Endothelial cell of umbilical vein (primary cell): ENCODE measurements at regions not wholly inside any gene's neighbourhood (a gene's known extent, or its start where the extent isn't known, plus 50 kb on each side); places are given as distances from the start of the nearest gene placed in this dataset.

ENCODE experiments used
- CTCF ChIP-seq, 2 donors: IDR thresholded peaks; 1 replicate in 1 of 2; 2 replicates in 1 of 2; pipeline ENCODE4 v1.5.1; 2011; ENCODE audit warnings: low read length in 2 of 2, mild to moderate bottlenecking in 2 of 2, moderate library complexity in 2 of 2, control low read depth in 1 of 2, inconsistent platforms in 1 of 2, low read depth in 1 of 2; ENCODE audit not compliant: insufficient read depth in 1 of 2; ENCODE audit errors: extremely low read depth in 1 of 2
- EZH2 ChIP-seq: IDR thresholded peaks from 2 replicates; pipeline ENCODE4 v1.6.1; 2012; ENCODE audit warnings: borderline replicate concordance, low read depth, mild to moderate bottlenecking, moderate library complexity, low read length, inconsistent platforms; ENCODE audit not compliant: severe bottlenecking
- FOS ChIP-seq: IDR thresholded peaks from 2 replicates; pipeline ENCODE4 v1.6.1; 2011; ENCODE audit warnings: mild to moderate bottlenecking, low read length, moderate library complexity, borderline replicate concordance; ENCODE audit not compliant: insufficient read depth
- GATA2 ChIP-seq: IDR thresholded peaks from 2 replicates; pipeline ENCODE4 v1.7.0; 2011; ENCODE audit warnings: low read depth, mild to moderate bottlenecking, moderate library complexity, mixed read lengths, low read length; ENCODE audit not compliant: insufficient read length, insufficient read depth
- JUN ChIP-seq: IDR thresholded peaks from 2 replicates; pipeline ENCODE4 v1.6.1; 2011; ENCODE audit warnings: borderline replicate concordance, low read depth; ENCODE audit not compliant: insufficient read length, insufficient read depth
- POLR2A ChIP-seq: IDR thresholded peaks from 2 replicates; pipeline ENCODE4 v1.6.1; 2012; ENCODE audit warnings: low read depth, mild to moderate bottlenecking, control low read depth, low read length
- POLR2AphosphoS5 ChIP-seq: IDR thresholded peaks from 2 replicates; pipeline ENCODE4 v1.6.1; 2012; ENCODE audit warnings: low read depth, mild to moderate bottlenecking, control low read depth, low read length, moderate library complexity; ENCODE audit not compliant: insufficient read depth

- TF ChIP-seq POLR2AphosphoS5 (no peak), EZH2 (no peak), CTCF (IDR thresholded peaks at IDR 0.05; ENCODE audit: extremely low read depth in 1 of 2, insufficient read depth in 1 of 2, low read depth in 1 of 2, low read length in 2 of 2) (no peak), POLR2A (no peak), FOS (no peak), GATA2 (no peak), JUN (no peak)
Measured at GRCh38 chrX:39484159-39485068, 613.3 kb downstream of the BCOR start.
